Smooth muscle cell (in vitro differentiated cells): ENCODE measurements at regions not wholly inside any gene's neighbourhood (a gene's known extent, or its start where the extent isn't known, plus 50 kb on each side); places are given as distances from the start of the nearest gene placed in this dataset.
"Not testable (repeated sequence)": the region's sequence is repeated elsewhere in the genome, so short reads cannot be mapped to it uniquely, and the experiment has no call there.

ENCODE experiments used
- DNase-seq: peaks from one replicate; lab custom pipeline; 2025; ENCODE audit not compliant: unreplicated experiment; lab: John Stamatoyannopoulos, UW
- H2AFZ ChIP-seq: fragments of 200-600 bp; sonication (generic); 2 replicates; pipeline ENCODE4 v1.6.0; 2016; ENCODE audit warnings: antibody characterized with exemption, low read depth, mild to moderate bottlenecking
- H3F3A ChIP-seq: fragments of 200-600 bp; sonication (generic); 2 replicates; pipeline ENCODE4 v1.6.0; 2017; ENCODE audit warnings: antibody characterized with exemption, low read depth
- H3K27ac ChIP-seq: fragments of 200-600 bp; sonication (generic); 2 replicates; pipeline ENCODE4 v1.5.1; 2016; ENCODE audit warnings: low read depth, mild to moderate bottlenecking
- H3K27me3 ChIP-seq: fragments of 200-600 bp; sonication (generic); 2 replicates; pipeline ENCODE4 v1.6.1; 2016; ENCODE audit warnings: low read depth, mild to moderate bottlenecking
- H3K36me3 ChIP-seq: fragments of 200-600 bp; sonication (generic); 2 replicates; pipeline ENCODE4 v1.5.1; 2016; ENCODE audit warnings: low read depth
- H3K4me1 ChIP-seq: fragments of 200-600 bp; sonication (generic); 2 replicates; pipeline ENCODE4 v1.5.1; 2016; ENCODE audit warnings: low read depth
- H3K4me2 ChIP-seq: fragments of 200-600 bp; sonication (generic); 2 replicates; pipeline ENCODE4 v1.6.0; 2016; ENCODE audit warnings: mild to moderate bottlenecking
- H3K4me3 ChIP-seq: fragments of 200-600 bp; sonication (generic); 2 replicates; pipeline ENCODE4 v1.5.1; 2016; ENCODE audit warnings: mild to moderate bottlenecking
- H3K79me2 ChIP-seq: fragments of 200-600 bp; sonication (generic); 2 replicates; pipeline ENCODE4 v1.6.0; 2016; ENCODE audit warnings: low read depth, mild to moderate bottlenecking
- H3K9ac ChIP-seq: fragments of 200-600 bp; sonication (generic); 2 replicates; pipeline ENCODE4 v1.6.0; 2016; ENCODE audit warnings: low read depth
- H3K9me3 ChIP-seq: fragments of 200-600 bp; sonication (generic); replicated peaks from 2 replicates; pipeline ENCODE4 v1.5.1; 2016; ENCODE audit warnings: low read depth
- H4K20me1 ChIP-seq: fragments of 200-600 bp; sonication (generic); 2 replicates; pipeline ENCODE4 v1.6.0; 2016; ENCODE audit warnings: low read depth
- WGBS: methylation state at CpG from one replicate; pipeline ENCODE4 v1.1.7; 2016; ENCODE audit warnings: low lambda C conversion rate; 5-methylcytosine and 5-hydroxymethylcytosine counted together
- TF ChIP-seq, protein P1 (sequence below): fragments of 200-600 bp; sonication (generic); IDR thresholded peaks from 2 replicates; pipeline ENCODE4 v1.5.1; 2017; ENCODE audit warnings: borderline replicate concordance, mild to moderate bottlenecking, antibody characterized with exemption; ENCODE audit not compliant: insufficient read depth, poor library complexity, severe bottlenecking

DNA sequence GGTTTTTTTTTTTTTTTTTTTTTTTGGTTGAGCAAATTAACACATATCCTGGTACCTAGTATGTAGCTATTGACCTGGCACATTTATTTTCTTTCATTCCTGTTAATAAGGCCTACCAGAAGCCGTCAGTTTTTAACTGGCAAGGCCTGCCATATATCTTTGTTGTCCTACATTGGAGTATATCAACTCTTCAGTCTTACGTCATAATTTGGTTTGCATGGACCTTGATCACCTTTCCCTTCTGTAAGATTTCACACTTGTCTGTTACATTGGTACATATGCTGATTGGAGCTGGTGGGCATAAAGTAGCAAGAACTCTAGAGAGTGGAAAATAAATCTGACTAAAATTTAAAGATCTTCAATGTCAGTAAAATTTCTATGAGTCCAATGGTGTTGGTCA lies 1658.0 kb downstream of the C4orf33 start:
- TF ChIP-seq, protein P1, sequence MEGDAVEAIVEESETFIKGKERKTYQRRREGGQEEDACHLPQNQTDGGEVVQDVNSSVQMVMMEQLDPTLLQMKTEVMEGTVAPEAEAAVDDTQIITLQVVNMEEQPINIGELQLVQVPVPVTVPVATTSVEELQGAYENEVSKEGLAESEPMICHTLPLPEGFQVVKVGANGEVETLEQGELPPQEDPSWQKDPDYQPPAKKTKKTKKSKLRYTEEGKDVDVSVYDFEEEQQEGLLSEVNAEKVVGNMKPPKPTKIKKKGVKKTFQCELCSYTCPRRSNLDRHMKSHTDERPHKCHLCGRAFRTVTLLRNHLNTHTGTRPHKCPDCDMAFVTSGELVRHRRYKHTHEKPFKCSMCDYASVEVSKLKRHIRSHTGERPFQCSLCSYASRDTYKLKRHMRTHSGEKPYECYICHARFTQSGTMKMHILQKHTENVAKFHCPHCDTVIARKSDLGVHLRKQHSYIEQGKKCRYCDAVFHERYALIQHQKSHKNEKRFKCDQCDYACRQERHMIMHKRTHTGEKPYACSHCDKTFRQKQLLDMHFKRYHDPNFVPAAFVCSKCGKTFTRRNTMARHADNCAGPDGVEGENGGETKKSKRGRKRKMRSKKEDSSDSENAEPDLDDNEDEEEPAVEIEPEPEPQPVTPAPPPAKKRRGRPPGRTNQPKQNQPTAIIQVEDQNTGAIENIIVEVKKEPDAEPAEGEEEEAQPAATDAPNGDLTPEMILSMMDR: no peak
- H2AFZ ChIP-seq: no peak overlapping the region
- H3K9me3 ChIP-seq: no peaks in the 10 kb centered on the region
- H3K4me1 ChIP-seq: no peaks in the 10 kb centered on the region
- no peaks in the 10 kb centered on the region for H3K79me2 ChIP-seq
- WGBS: 95% methylated on average over 2 of the region's 2 CpGs
- no peak overlapping the region for H3K27ac ChIP-seq
- H3K27me3 ChIP-seq: no peaks in the 10 kb centered on the region
- no peak overlapping the region for H3K4me2 ChIP-seq
- no peaks in the 10 kb centered on the region for H3F3A ChIP-seq
- H4K20me1 ChIP-seq: no peaks in the 10 kb centered on the region
- H3K9ac ChIP-seq: no peak overlapping the region
- no peaks in the 10 kb centered on the region for H3K36me3 ChIP-seq
- no peak overlapping the region for H3K4me3 ChIP-seq
- DNase-seq: no peak

DNA sequence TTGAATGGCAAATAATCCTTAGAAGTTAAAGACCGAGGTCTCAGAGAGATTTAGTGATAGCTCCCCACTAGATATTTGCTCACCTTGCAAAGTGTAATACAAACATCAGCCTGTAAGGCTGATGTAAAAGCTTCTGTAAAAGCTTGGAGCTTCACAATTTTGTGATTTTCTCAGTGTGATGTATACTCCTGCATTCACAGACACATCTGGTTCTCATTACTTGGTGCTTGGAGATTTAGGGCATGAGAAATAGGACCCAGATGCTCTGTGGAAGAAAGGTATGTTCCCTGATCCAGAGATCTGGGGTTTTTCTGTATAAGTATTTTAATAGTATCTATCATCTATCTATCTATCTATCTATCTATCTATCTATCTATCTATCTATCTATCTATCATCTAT lies 1664.3 kb downstream of the C4orf33 start:
- no peaks in the 10 kb centered on the region for H3K36me3 ChIP-seq
- no peaks in the 10 kb centered on the region for H4K20me1 ChIP-seq
- no peaks in the 10 kb centered on the region for H3K27me3 ChIP-seq
- TF ChIP-seq, protein P1: no peak
- H3K9ac ChIP-seq: no peak overlapping the region
- no peak overlapping the region for H3K4me3 ChIP-seq
- H2AFZ ChIP-seq: no peak overlapping the region
- no peaks in the 10 kb centered on the region for H3K79me2 ChIP-seq
- H3K27ac ChIP-seq: no peak overlapping the region
- no peaks in the 10 kb centered on the region for H3F3A ChIP-seq
- no peaks in the 10 kb centered on the region for H3K4me1 ChIP-seq
- WGBS: 90% methylated on average over 1 of the region's 1 CpG
- no peaks in the 10 kb centered on the region for H3K9me3 ChIP-seq
- no peak for DNase-seq
- H3K4me2 ChIP-seq: no peak overlapping the region

DNA sequence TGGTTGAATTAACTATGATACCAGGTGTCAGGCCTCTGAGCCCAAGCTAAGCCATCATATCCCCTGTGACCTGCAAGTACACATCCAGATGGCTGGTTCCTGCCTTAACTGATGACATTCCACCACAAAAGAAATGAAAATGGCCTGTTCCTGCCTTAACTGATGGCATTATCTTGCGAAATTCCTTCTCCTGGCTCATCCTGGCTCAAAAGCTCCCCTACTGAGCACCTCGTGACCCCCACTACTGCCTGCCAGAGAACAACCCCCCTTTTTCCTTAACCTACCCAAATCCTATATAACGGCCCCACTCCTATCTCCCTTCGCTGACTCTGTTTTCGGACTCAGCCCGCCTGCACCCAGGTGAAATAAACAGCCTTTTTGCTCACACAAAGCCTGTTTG lies 1671.4 kb downstream of the C4orf33 start:
- H3K27me3 ChIP-seq, H3K36me3 ChIP-seq, DNase-seq, H3K9ac ChIP-seq, H3F3A ChIP-seq, H2AFZ ChIP-seq, H3K79me2 ChIP-seq, H3K4me2 ChIP-seq, H3K27ac ChIP-seq, H3K4me3 ChIP-seq, H3K4me1 ChIP-seq, H4K20me1 ChIP-seq, H3K9me3 ChIP-seq: not testable (repeated sequence)
- WGBS: 88% methylated on average over 6 of the region's 6 CpGs

DNA sequence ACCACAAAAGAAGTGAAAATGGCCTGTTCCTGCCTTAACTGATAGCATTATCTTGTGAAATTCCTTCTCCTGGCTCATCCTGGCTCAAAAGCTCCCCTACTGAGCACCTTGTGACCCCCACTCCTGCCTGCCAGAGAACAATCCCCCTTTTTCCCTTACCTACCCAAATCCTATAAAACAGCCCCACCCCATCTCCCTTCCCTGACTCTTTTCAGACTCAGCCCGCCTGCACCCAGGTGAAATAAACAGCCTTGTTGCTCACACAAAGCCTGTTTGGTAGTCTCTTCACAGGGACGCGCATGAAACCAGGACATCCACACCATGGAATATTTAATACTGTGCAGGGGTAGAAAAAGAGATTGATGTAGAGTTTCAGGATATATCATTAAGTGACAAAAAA lies 1677.0 kb downstream of the C4orf33 start:
- H3K4me2 ChIP-seq, H3F3A ChIP-seq, H3K4me3 ChIP-seq, H3K9ac ChIP-seq, H3K9me3 ChIP-seq, DNase-seq, H3K4me1 ChIP-seq, H4K20me1 ChIP-seq, H2AFZ ChIP-seq, H3K27ac ChIP-seq, H3K79me2 ChIP-seq, H3K27me3 ChIP-seq, H3K36me3 ChIP-seq: not testable (repeated sequence)
- 60% methylated on average over 3 of the region's 3 CpGs for WGBS

DNA sequence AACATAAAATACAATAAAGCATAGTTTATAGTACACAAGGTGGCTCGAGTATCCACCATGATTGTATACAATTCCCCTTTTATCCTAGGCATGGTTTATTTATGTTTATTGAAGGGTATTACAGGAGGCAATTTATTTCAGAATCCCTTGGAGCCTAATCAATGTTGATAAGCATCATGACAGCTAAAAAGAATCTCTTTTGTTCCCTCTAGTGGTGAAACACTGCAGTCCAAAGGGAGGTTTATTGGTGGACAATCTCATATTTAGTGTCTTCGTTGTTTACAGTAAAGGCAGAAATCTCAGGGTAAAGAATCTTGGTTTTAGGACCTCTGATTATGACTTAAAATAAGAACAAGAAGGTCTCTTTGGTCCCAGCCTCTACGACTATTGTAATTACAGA lies 1712.5 kb downstream of the C4orf33 start:
- H3F3A ChIP-seq: no peaks in the 10 kb centered on the region
- H3K4me2 ChIP-seq: no peak overlapping the region
- no peak overlapping the region for H3K9ac ChIP-seq
- H3K4me3 ChIP-seq: no peak overlapping the region
- no peak for DNase-seq
- H3K4me1 ChIP-seq: no peaks in the 10 kb centered on the region
- no peaks in the 10 kb centered on the region for H3K36me3 ChIP-seq
- H3K27ac ChIP-seq: no peak overlapping the region
- no peaks in the 10 kb centered on the region for H3K9me3 ChIP-seq
- WGBS: 64% methylated on average over 3 of the region's 3 CpGs
- TF ChIP-seq, protein P1: peak; percentile 62
- no peaks in the 10 kb centered on the region for H4K20me1 ChIP-seq
- no peaks in the 10 kb centered on the region for H3K79me2 ChIP-seq
- no peaks in the 10 kb centered on the region for H3K27me3 ChIP-seq
- H2AFZ ChIP-seq: no peak overlapping the region
